Liver (tissue), 3 donors: ENCODE measurements at regions not wholly inside any gene's neighbourhood (a gene's known extent, or its start where the extent isn't known, plus 50 kb on each side); places are given as distances from the start of the nearest gene placed in this dataset.

Source experiments
- EGR1 ChIP-seq, 2 donors: IDR thresholded peaks; 2 replicates each; pipeline ENCODE4 v1.6.1; 2016 to 2018; ENCODE audit warnings: antibody characterized with exemption in 2 of 2, low read depth in 2 of 2
- FOXA2 ChIP-seq: IDR thresholded peaks from 2 replicates; pipeline ENCODE4 v1.6.1; 2016; ENCODE audit warnings: antibody characterized with exemption
- RXRA ChIP-seq, 2 donors: IDR thresholded peaks; 2 replicates each; pipeline ENCODE4 v1.6.1; 2017 to 2018; ENCODE audit warnings: antibody characterized with exemption in 2 of 2, mild to moderate bottlenecking in 1 of 2
- TAF1 ChIP-seq: conservative IDR thresholded peaks from 2 replicates; pipeline ENCODE4 v1.6.1; 2016; ENCODE audit warnings: antibody characterized with exemption, mild to moderate bottlenecking
- YY1 ChIP-seq: IDR thresholded peaks from 2 replicates; pipeline ENCODE4 v1.6.1; 2016; ENCODE audit warnings: antibody characterized with exemption, mild to moderate bottlenecking
- TF ChIP-seq, protein P1 (sequence below): fragments of 150-350 bp; IDR thresholded peaks from 2 replicates; pipeline ENCODE4 v1.5.1; 2017; ENCODE audit warnings: improper control_type of control experiment, low read depth, low read length; ENCODE audit not compliant: missing input control
- TF ChIP-seq, protein P2 (sequence below): IDR thresholded peaks from 2 replicates; pipeline ENCODE4 v1.6.1; 2016; ENCODE audit warnings: antibody characterized with exemption, mild to moderate bottlenecking
- TF ChIP-seq, protein P3 (sequence below): IDR thresholded peaks from 2 replicates; pipeline ENCODE4 v1.6.1; 2016; ENCODE audit warnings: antibody characterized with exemption
- TF ChIP-seq, protein P4 (sequence below): IDR thresholded peaks from 2 replicates; pipeline ENCODE4 v1.6.1; 2016; ENCODE audit warnings: antibody characterized with exemption
- donor health status: healthy.
- donor health status: healthy.

GRCh38 chr3:23004971-23005370 is 198.2 kb upstream of the UBE2E2 start:
- TF ChIP-seq, protein P1, sequence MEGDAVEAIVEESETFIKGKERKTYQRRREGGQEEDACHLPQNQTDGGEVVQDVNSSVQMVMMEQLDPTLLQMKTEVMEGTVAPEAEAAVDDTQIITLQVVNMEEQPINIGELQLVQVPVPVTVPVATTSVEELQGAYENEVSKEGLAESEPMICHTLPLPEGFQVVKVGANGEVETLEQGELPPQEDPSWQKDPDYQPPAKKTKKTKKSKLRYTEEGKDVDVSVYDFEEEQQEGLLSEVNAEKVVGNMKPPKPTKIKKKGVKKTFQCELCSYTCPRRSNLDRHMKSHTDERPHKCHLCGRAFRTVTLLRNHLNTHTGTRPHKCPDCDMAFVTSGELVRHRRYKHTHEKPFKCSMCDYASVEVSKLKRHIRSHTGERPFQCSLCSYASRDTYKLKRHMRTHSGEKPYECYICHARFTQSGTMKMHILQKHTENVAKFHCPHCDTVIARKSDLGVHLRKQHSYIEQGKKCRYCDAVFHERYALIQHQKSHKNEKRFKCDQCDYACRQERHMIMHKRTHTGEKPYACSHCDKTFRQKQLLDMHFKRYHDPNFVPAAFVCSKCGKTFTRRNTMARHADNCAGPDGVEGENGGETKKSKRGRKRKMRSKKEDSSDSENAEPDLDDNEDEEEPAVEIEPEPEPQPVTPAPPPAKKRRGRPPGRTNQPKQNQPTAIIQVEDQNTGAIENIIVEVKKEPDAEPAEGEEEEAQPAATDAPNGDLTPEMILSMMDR: no peak
- TF ChIP-seq RXRA (IDR thresholded peaks at IDR 0.05): no peak
- TF ChIP-seq YY1: no peak
- TF ChIP-seq, protein P2, sequence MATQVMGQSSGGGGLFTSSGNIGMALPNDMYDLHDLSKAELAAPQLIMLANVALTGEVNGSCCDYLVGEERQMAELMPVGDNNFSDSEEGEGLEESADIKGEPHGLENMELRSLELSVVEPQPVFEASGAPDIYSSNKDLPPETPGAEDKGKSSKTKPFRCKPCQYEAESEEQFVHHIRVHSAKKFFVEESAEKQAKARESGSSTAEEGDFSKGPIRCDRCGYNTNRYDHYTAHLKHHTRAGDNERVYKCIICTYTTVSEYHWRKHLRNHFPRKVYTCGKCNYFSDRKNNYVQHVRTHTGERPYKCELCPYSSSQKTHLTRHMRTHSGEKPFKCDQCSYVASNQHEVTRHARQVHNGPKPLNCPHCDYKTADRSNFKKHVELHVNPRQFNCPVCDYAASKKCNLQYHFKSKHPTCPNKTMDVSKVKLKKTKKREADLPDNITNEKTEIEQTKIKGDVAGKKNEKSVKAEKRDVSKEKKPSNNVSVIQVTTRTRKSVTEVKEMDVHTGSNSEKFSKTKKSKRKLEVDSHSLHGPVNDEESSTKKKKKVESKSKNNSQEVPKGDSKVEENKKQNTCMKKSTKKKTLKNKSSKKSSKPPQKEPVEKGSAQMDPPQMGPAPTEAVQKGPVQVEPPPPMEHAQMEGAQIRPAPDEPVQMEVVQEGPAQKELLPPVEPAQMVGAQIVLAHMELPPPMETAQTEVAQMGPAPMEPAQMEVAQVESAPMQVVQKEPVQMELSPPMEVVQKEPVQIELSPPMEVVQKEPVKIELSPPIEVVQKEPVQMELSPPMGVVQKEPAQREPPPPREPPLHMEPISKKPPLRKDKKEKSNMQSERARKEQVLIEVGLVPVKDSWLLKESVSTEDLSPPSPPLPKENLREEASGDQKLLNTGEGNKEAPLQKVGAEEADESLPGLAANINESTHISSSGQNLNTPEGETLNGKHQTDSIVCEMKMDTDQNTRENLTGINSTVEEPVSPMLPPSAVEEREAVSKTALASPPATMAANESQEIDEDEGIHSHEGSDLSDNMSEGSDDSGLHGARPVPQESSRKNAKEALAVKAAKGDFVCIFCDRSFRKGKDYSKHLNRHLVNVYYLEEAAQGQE: no peak
- TF ChIP-seq, protein P3, sequence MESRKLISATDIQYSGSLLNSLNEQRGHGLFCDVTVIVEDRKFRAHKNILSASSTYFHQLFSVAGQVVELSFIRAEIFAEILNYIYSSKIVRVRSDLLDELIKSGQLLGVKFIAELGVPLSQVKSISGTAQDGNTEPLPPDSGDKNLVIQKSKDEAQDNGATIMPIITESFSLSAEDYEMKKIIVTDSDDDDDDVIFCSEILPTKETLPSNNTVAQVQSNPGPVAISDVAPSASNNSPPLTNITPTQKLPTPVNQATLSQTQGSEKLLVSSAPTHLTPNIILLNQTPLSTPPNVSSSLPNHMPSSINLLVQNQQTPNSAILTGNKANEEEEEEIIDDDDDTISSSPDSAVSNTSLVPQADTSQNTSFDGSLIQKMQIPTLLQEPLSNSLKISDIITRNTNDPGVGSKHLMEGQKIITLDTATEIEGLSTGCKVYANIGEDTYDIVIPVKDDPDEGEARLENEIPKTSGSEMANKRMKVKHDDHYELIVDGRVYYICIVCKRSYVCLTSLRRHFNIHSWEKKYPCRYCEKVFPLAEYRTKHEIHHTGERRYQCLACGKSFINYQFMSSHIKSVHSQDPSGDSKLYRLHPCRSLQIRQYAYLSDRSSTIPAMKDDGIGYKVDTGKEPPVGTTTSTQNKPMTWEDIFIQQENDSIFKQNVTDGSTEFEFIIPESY: no peak
- TF ChIP-seq, protein P4, sequence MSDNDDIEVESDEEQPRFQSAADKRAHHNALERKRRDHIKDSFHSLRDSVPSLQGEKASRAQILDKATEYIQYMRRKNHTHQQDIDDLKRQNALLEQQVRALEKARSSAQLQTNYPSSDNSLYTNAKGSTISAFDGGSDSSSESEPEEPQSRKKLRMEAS: no peak
- TF ChIP-seq TAF1: no peak
- TF ChIP-seq FOXA2: no peak
- TF ChIP-seq EGR1 (IDR thresholded peaks at IDR 0.05; ENCODE audit: low read depth in 2 of 2): no peak
